Stimulated activated CD4-positive, alpha-beta T cell treated with anti-CD3 and anti-CD28 coated beads, Interleukin-4, amount 100 ng/mL, for 4 hours (primary cell): ENCODE measurements at regions not wholly inside any gene's neighbourhood (a gene's known extent, or its start where the extent isn't known, plus 50 kb on each side); places are given as distances from the start of the nearest gene placed in this dataset.

ENCODE experiments used
- DNase-seq, 2 experiments: peaks; one replicate each; pipeline ENCODE4 v3.0.0-alpha.2; 2020

DNA sequence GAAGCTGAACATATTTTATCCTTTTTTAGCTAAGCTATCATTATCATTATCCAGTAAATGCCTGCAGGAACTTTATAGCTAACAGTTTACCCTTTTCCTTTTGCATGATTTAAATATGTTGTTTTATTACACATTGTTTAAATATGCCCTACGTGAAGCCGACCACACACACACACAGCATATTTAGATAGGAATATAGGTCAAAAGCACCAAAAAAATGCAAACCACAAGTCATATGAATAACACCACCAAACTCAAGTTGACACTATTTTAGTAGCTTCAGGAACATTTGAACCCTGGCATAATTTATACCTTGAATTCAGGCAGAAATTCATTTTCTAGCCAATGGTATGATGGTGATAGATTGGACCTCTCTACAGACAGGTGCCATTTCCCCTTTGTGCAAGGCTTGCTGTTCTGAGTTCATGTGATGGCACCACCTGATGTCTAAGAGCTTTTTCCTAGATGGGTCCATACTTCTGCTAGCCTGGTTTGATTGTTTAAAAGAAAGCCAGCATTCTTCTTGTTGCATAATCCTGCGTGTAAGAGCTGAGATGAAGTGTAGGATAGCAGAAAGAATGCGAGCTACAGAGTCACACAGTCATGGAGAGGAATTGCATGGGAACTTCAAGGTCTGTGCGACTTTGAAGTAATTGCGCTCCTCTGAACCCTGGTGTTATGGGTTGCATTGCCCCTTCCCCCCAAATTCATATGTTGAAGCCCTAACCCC is 454.8 kb upstream of the SOX5 start:
- DNase-seq, result no peak

DNA sequence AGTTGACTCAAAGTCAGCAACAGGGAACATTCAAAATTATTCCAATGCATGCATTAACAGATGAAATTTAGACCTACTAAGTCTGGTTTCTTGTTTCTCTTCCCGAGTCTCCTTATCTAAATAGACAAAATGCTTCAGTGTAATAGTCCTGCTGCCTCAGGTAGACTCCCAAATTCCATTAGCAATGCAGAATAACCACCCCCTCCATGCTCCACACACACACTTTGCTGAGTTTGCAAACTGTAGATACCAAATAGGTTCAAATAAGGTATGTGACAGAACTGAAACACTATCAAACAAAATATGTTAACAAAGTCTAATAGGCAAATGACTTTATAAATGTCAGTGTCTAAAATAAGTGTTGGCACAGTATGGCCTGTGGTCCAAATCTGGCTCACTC is 451.1 kb upstream of the SOX5 start:
- DNase-seq, result no peak

GRCh38 chr12:24398605-24399004 is 449.1 kb upstream of the SOX5 start:
- no peak for DNase-seq

GRCh38 chr12:24396224-24396623 is 446.8 kb upstream of the SOX5 start:
- no peak for DNase-seq

DNA sequence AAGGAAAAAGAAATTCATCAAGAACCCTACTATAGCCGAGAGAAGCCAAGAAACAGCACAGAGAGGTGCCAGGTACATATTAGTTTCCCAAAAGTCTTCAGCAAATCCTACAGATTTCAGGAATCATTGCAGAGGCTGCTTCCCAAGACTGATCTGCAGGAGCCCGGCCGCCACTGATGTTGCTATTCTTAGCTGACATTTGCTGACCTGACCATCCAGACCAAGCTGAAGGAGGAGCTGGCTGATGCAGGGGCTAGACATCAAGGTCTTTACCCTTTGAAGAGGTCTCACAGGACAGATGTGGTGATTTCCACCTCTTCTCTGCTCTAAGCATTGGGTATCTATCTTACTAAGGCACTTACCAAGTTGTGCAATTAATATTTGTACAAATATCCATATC is 444.8 kb upstream of the SOX5 start:
- DNase-seq, result no peak

- no peak for DNase-seq
Observed at GRCh38 chr12:24393071-24393470, 443.6 kb upstream of the SOX5 start.

GRCh38 chr12:24389394-24389793 is 439.9 kb upstream of the SOX5 start:
- no peak for DNase-seq

DNA sequence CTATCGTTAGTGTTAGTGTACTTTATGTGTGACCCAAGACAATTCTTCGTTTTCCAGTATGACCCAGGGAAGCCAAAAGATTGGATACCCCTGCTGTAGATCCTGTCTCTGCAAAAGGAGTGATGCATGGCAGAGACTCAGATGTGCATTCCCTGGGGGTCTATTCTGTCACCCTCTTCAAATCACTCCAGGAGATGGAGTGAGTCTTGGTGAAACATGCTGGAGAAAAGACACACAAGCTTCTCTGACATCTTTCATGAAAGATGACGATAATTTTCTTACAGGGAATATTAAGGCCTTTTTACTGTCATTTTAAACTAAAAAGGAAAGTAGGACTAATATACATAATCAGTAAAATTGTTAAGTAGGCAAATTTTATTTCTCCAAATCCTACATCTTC is 437.9 kb upstream of the SOX5 start:
- DNase-seq, result no peak

DNA sequence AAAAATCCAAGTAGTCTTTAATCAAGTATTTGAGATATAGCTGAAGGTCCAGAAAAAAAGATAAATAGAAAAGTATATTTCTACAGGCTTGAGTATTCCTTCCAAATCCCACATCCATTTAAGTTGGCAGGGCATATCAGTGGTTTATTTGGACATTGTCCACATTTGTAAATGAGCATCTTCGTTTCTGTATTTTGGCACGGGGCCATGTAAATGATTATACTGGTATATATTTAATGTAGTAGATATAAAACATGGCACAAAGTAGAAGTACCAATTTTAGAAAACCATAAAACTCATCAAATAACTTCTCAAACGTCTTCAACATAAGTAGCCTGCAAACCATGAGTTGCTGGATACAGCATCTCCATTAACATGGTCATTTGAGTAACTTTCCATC is 437.4 kb upstream of the SOX5 start:
- no peak for DNase-seq

- no peak for DNase-seq
Observed at GRCh38 chr12:24381790-24382189, 432.3 kb upstream of the SOX5 start.

- DNase-seq, result no peak
Observed at GRCh38 chr12:24379861-24380521, 430.5 kb upstream of the SOX5 start.

DNA sequence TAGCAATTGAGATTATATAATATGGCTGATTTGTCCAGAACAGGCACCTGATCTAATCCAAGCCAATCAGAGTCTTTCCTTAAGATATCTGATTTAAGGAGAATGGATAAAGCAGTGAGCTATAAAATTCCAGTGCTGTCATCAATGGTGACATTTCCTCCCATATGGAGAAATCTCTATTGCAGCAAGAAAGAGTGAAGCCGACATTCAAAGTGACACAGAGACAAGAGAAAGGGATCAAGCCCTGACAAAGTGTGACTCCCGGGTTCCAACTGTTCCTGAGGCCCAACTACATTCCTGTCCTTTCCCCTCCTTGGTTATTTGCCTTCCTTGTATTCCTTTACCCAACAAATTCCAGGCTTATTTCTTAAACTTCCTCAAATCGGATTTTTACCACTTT is 430.0 kb upstream of the SOX5 start:
- no peak for DNase-seq

DNA sequence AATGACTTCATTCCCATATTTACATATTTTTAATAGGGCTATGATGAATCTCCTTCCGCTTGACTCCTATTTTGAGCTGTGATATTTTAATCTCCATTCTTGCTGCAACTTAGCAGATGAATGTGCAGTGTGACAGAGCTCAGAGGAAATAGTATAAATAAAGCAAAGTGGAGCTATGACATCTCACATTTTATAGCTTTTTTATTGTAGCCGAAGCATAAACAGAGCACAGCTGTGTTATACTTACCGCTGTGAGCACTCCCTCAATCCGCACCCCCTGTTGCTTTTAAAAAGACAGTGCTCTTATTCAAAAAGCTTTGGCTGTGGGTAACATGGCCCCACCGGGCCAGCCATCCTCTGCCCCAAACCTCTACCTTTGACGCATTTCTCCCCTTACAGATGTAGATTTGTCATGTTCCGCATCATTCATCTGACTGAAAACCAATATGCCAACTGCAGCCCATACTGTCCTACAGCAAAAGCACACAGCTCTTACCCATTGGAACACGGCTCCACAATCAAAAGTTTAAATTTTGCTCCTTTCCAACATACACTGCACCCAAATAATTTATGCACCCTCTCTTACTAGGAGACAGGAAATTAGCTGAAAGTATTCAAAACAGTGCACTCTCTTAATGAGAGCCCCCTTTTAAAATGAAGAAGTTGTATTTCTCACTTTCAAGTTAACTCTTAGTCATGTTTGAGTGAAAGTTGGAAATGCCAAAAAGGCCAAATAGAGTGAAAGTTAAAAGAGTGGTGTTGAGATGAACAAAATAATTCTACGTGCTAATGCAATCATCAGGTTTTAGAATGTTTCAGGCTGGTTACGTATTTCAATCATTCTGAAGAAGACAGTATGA is 429.3 kb upstream of the SOX5 start:
- DNase-seq, result no peak

GRCh38 chr12:24374452-24374851 is 425.0 kb upstream of the SOX5 start:
- no peak for DNase-seq

- DNase-seq, result no peak
Observed at GRCh38 chr12:24373004-24373403, 423.5 kb upstream of the SOX5 start.

GRCh38 chr12:24366514-24366913 is 417.0 kb upstream of the SOX5 start:
- DNase-seq, result no peak

GRCh38 chr12:24364921-24365320 is 415.5 kb upstream of the SOX5 start:
- DNase-seq, result no peak

DNA sequence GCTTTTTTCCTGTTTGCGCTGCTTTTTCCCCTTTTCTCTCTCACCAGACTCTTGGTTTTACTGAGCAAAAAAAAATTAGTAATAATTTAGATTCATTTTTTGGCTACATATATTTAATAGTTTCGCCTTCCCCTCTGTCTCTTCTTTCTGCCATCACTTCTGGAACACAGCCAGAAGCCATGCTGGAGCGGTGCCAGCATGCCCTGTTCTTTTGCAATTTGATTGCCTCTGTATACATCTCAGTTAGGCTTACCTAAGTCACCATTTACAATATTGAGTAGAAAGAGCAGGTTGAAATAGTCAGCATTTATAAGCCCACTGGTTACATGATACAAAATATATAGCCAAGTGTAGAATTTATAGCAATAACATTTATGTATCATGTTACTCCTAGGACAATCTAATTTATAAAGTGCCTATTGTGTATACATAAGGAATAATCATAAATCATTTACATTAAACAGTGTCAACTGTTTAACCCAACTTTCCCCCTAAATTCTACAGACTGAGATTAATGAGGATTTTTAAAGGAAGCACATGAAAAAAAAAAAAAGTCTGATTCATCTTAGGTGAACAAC is 413.8 kb upstream of the SOX5 start:
- no peak for DNase-seq

DNA sequence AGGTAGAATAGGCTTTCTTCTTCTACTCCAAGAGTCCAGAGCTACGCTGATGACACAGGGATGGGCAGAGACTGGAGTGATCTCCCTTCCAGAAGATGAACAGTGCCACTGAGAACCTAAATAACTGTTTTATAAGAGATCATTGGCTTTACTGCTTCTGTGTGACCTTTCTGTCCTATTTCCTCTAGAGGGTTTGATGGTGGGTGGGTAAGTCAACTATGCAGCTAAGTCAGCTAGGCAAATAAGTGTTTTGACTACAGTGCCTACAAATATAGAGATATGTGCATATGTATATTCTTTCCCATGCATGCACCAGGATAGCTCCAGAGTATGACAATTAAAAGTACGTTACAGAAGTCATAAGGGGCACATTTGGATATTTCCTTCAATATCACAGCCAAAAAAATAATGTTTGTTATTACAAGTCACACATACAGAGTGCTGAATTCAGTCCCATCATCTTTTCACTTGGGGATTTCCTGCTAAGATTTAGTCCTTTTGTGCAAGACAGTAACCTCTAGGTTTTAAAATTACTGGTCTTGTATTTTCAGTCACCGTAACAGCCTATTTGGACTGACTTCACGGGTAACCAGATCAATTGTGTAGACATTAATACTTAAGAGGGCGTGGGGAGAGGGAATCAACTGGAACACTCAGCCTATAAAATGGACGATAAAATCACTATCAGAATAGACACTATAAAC is 412.6 kb upstream of the SOX5 start:
- DNase-seq, result no peak

GRCh38 chr12:24360907-24361306 is 411.4 kb upstream of the SOX5 start:
- no peak for DNase-seq

DNA sequence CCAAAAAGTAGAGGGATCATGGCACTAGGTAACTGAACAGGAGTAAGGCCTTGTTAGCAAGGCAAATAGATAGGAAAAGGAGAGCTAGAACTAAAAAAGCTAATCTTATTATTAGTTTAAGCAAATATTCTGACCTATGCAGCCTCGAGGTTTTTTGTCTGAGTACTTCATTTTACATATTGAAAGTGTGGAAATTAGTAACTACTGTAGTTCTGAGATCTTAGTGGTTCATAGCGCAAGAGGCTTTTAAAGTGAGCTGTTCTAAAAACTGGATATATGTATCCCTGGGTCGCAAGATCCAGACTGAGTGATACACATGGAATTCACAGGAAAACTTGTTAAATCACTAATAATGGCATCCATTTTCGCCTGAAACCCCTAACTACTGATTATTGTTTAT is 411.0 kb upstream of the SOX5 start:
- no peak for DNase-seq

GRCh38 chr12:24360057-24360456 is 410.6 kb upstream of the SOX5 start:
- no peak for DNase-seq

DNA sequence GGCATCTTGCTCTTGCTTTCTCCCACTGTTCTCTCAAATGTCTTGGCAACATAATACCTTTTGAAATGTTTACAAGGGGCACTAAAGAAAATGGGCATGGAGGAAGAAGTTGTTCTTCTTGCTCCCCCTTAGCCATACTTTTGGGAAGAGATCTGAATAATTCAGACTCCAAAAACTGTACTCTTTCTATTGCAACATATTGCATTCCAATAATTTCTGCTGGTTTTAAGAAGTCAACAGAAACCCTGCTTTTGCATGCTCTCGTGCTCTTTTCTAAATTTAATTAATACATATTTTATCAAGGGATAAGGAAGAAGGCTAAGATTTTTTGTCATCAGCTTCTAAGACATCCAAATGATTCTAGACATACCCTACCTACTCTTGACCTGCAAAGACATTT is 409.9 kb upstream of the SOX5 start:
- DNase-seq, result no peak
